ENCODE measurements at regions not wholly inside any gene's neighbourhood (a gene's known extent, or its start where the extent isn't known, plus 50 kb on each side); places are given as distances from the start of the nearest gene placed in this dataset.
"Not testable (repeated sequence)": the region's sequence is repeated elsewhere in the genome, so short reads cannot be mapped to it uniquely, and the experiment has no call there.

- H3K9me2 ChIP-seq (ENCODE audit: insufficient read depth) = no peaks in the 10 kb centered on the region
- TF ChIP-seq EZH2 (IDR thresholded peaks at IDR 0.05; ENCODE audit: insufficient read depth, poor library complexity, severe bottlenecking) (no peak), EZH2phosphoT487 (IDR thresholded peaks at IDR 0.05; ENCODE audit: insufficient read depth, low read depth) (no peak)
- in situ Hi-C loops (cut with MboI) = no loop called here
These were observed 1320.1 kb downstream of the RPA4 start for GRCh38 chrX:98203800-98204199.

GRCh38 chrX:98207947-98208346 is 1324.2 kb downstream of the RPA4 start:
- Histone ChIP-seq H3K4me2 (ENCODE audit: unreplicated experiment) (no peak overlapping the region), H4K20me1 (ENCODE audit: insufficient read depth) (no peaks in the 10 kb centered on the region), H3K9ac (no peak overlapping the region), H3K4me1 (ENCODE audit: insufficient read depth) (no peaks in the 10 kb centered on the region), H3K27ac (no peak overlapping the region), H3K9me3 (ENCODE audit: low read depth) (no peaks in the 10 kb centered on the region), H3K4me3 (no peak overlapping the region), H3F3A (ENCODE audit: insufficient read depth) (no peaks in the 10 kb centered on the region), H3K79me2 (ENCODE audit: insufficient read depth) (no peaks in the 10 kb centered on the region), H3K36me3 (ENCODE audit: low read depth) (no peaks in the 10 kb centered on the region), H3K9me2 (ENCODE audit: insufficient read depth) (no peaks in the 10 kb centered on the region), H3K27me3 (replicated peaks; ENCODE audit: insufficient read depth) (no peaks in the 10 kb centered on the region), H2AFZ (no peak overlapping the region)
- 11 to 20% methylated on average over 3 of the region's 3 CpGs for WGBS, 2 experiments (ENCODE audit: low coverage in 1 of 2, low lambda C conversion rate in 2 of 2, missing lambda C conversion rate in 2 of 2)
- in situ Hi-C loops (cut with MboI) = no loop called here
- no peak for TF ChIP-seq EZH2phosphoT487 (IDR thresholded peaks at IDR 0.05; ENCODE audit: insufficient read depth, low read depth)
- TF ChIP-seq EZH2 (IDR thresholded peaks at IDR 0.05; ENCODE audit: insufficient read depth, poor library complexity, severe bottlenecking) = no peak
- no peak for DNase-seq

More at GRCh38 chrX:98203800-98204199, 1320.1 kb downstream of the RPA4 start:
- Histone ChIP-seq H3K27ac (no peak overlapping the region), H3K9me3 (ENCODE audit: low read depth) (no peaks in the 10 kb centered on the region), H3K27me3 (replicated peaks; ENCODE audit: insufficient read depth) (no peaks in the 10 kb centered on the region), H4K20me1 (ENCODE audit: insufficient read depth) (no peaks in the 10 kb centered on the region), H3K36me3 (ENCODE audit: low read depth) (no peaks in the 10 kb centered on the region), H3K79me2 (ENCODE audit: insufficient read depth) (no peaks in the 10 kb centered on the region), H3K4me3 (no peak overlapping the region), H3K9ac (no peak overlapping the region), H3F3A (ENCODE audit: insufficient read depth) (no peaks in the 10 kb centered on the region), H3K4me1 (ENCODE audit: insufficient read depth) (no peaks in the 10 kb centered on the region), H2AFZ (no peak overlapping the region), H3K4me2 (ENCODE audit: unreplicated experiment) (no peak overlapping the region)
- WGBS, 2 experiments (ENCODE audit: low coverage in 1 of 2, low lambda C conversion rate in 2 of 2, missing lambda C conversion rate in 2 of 2) = 2 to 7% methylated on average over 2 of the region's 2 CpGs
- no peak for DNase-seq

- H3K4me3 ChIP-seq = no peak overlapping the region
- H4K20me1 ChIP-seq (ENCODE audit: insufficient read depth) = no peaks in the 10 kb centered on the region
- TF ChIP-seq EZH2phosphoT487 (IDR thresholded peaks at IDR 0.05; ENCODE audit: insufficient read depth, low read depth) (no peak), EZH2 (IDR thresholded peaks at IDR 0.05; ENCODE audit: insufficient read depth, poor library complexity, severe bottlenecking) (no peak)
- no peak overlapping the region for H3K4me2 ChIP-seq (ENCODE audit: unreplicated experiment)
- H3K27me3 ChIP-seq (replicated peaks; ENCODE audit: insufficient read depth) = no peaks in the 10 kb centered on the region
- H2AFZ ChIP-seq = no peak overlapping the region
- no peaks in the 10 kb centered on the region for H3K4me1 ChIP-seq (ENCODE audit: insufficient read depth)
- no peak overlapping the region for H3K27ac ChIP-seq
- no peaks in the 10 kb centered on the region for H3F3A ChIP-seq (ENCODE audit: insufficient read depth)
- no peak for DNase-seq
- no peaks in the 10 kb centered on the region for H3K9me2 ChIP-seq (ENCODE audit: insufficient read depth)
- H3K9ac ChIP-seq = no peak overlapping the region
- H3K36me3 ChIP-seq (ENCODE audit: low read depth) = no peaks in the 10 kb centered on the region
- in situ Hi-C loops (cut with MboI) = no loop called here
- no peaks in the 10 kb centered on the region for H3K79me2 ChIP-seq (ENCODE audit: insufficient read depth)
- no peaks in the 10 kb centered on the region for H3K9me3 ChIP-seq (ENCODE audit: low read depth)
These were observed 1347.3 kb downstream of the RPA4 start for GRCh38 chrX:98231003-98231402.

GRCh38 chrX:98240061-98240460 is 1356.4 kb downstream of the RPA4 start:
- in situ Hi-C loops (cut with MboI) = not testable (repeated sequence)

GRCh38 chrX:98263135-98263534 is 1379.4 kb downstream of the RPA4 start:
- H3K4me3 ChIP-seq = no peak overlapping the region
- H3K79me2 ChIP-seq (ENCODE audit: insufficient read depth) = no peaks in the 10 kb centered on the region
- H2AFZ ChIP-seq = no peak overlapping the region
- TF ChIP-seq EZH2phosphoT487 (IDR thresholded peaks at IDR 0.05; ENCODE audit: insufficient read depth, low read depth) = no peak
- no peak for TF ChIP-seq EZH2 (IDR thresholded peaks at IDR 0.05; ENCODE audit: insufficient read depth, poor library complexity, severe bottlenecking)
- H3K4me1 ChIP-seq (ENCODE audit: insufficient read depth) = no peaks in the 10 kb centered on the region
- DNase-seq = no peak
- H3K27me3 ChIP-seq (replicated peaks; ENCODE audit: insufficient read depth) = no peaks in the 10 kb centered on the region
- H3F3A ChIP-seq (ENCODE audit: insufficient read depth) = no peaks in the 10 kb centered on the region
- no peak overlapping the region for H3K27ac ChIP-seq
- no peaks in the 10 kb centered on the region for H3K9me2 ChIP-seq (ENCODE audit: insufficient read depth)
- H4K20me1 ChIP-seq (ENCODE audit: insufficient read depth) = no peaks in the 10 kb centered on the region
- in situ Hi-C loops (cut with MboI) = no loop called here
- H3K4me2 ChIP-seq (ENCODE audit: unreplicated experiment) = no peak overlapping the region
- no peaks in the 10 kb centered on the region for H3K36me3 ChIP-seq (ENCODE audit: low read depth)
- no peak overlapping the region for H3K9ac ChIP-seq
- no peaks in the 10 kb centered on the region for H3K9me3 ChIP-seq (ENCODE audit: low read depth)

More at GRCh38 chrX:98240061-98240460, 1356.4 kb downstream of the RPA4 start:
- not testable (repeated sequence) for H3K4me2 ChIP-seq (ENCODE audit: unreplicated experiment); H4K20me1 ChIP-seq (ENCODE audit: insufficient read depth); H3F3A ChIP-seq (ENCODE audit: insufficient read depth); H3K36me3 ChIP-seq (ENCODE audit: low read depth); H3K27me3 ChIP-seq (replicated peaks; ENCODE audit: insufficient read depth); DNase-seq; H3K27ac ChIP-seq; H3K9me3 ChIP-seq (ENCODE audit: low read depth); H3K4me3 ChIP-seq; H3K4me1 ChIP-seq (ENCODE audit: insufficient read depth); H3K9me2 ChIP-seq (ENCODE audit: insufficient read depth); H3K9ac ChIP-seq; H3K79me2 ChIP-seq (ENCODE audit: insufficient read depth); H2AFZ ChIP-seq
- 27 to 34% methylated on average over 3 to 5 of the region's 6 CpGs for WGBS, 2 experiments (ENCODE audit: low coverage in 1 of 2, low lambda C conversion rate in 2 of 2, missing lambda C conversion rate in 2 of 2)

All from GM23248 (cell line).